GM12891 (cell line): ENCODE measurements at regions not wholly inside any gene's neighbourhood (a gene's known extent, or its start where the extent isn't known, plus 50 kb on each side); places are given as distances from the start of the nearest gene placed in this dataset.

Source experiments
- POLR2A ChIP-seq: IDR thresholded peaks from 2 replicates; pipeline ENCODE4 v1.6.1; 2011; ENCODE audit warnings: low read depth, low read length, control low read depth
- POLR2AphosphoS5 ChIP-seq: IDR thresholded peaks from 2 replicates; pipeline ENCODE4 v1.6.1; 2011; ENCODE audit warnings: low read depth, low read length, control low read depth
- SPI1 ChIP-seq: IDR thresholded peaks from 2 replicates; pipeline ENCODE4 v1.6.1; 2011; ENCODE audit warnings: low read depth, low read length, control low read depth
- TAF1 ChIP-seq: IDR thresholded peaks from 2 replicates; pipeline ENCODE4 v1.6.1; 2011; ENCODE audit warnings: low read depth, low read length, control low read depth

DNA sequence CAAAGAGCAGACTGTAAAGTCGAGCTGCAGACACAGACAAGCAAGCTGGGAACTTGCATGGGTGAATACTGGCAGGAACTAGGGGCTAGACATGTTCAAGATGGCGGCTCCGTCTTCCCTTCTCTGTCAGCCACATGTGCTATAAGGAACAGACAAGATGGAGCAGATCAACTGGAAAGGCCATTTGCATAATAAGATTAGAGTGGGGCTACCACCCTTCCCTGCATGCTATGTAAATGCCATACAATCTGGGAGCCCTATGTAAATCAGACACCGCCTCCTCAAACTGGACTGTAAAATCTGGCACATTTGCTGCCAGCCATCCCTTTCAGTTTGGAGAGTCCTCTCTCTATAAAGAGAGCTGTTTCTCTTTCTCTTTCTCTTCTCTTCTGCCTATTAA lies 640.1 kb upstream of the CDH8 start:
- TF ChIP-seq POLR2A = no peak
- TF ChIP-seq POLR2AphosphoS5 = no peak
- no peak for TF ChIP-seq TAF1
- TF ChIP-seq SPI1 = no peak
